Osteoblast (primary cell): ENCODE measurements at regions not wholly inside any gene's neighbourhood (a gene's known extent, or its start where the extent isn't known, plus 50 kb on each side); places are given as distances from the start of the nearest gene placed in this dataset.

Source experiments
- DNase-seq: peaks from one replicate; pipeline ENCODE4 v3.0.0; 2011; ENCODE audit warnings: low spot score, mixed read lengths; ENCODE audit not compliant: insufficient read length; ENCODE audit errors: missing footprints
- H2AFZ ChIP-seq: 2 replicates; pipeline ENCODE4 v1.6.0; 2011; ENCODE audit warnings: mild to moderate bottlenecking, low read length
- H3K27ac ChIP-seq: 2 replicates; pipeline ENCODE4 v1.5.1; 2011; ENCODE audit warnings: mild to moderate bottlenecking, low read depth, low read length, moderate library complexity
- H3K27me3 ChIP-seq: 2 replicates; pipeline ENCODE4 v1.6.0; 2012; ENCODE audit warnings: mild to moderate bottlenecking, control low read depth, inconsistent platforms, low read length, moderate library complexity; ENCODE audit not compliant: insufficient read depth
- H3K36me3 ChIP-seq: 2 replicates; pipeline ENCODE4 v1.5.1; 2011; ENCODE audit warnings: mild to moderate bottlenecking, low read length, control low read depth, moderate library complexity; ENCODE audit not compliant: insufficient read depth
- H3K4me1 ChIP-seq: 2 replicates; pipeline ENCODE4 v1.5.1; 2011; ENCODE audit warnings: mild to moderate bottlenecking, low read length, control low read depth, moderate library complexity; ENCODE audit not compliant: insufficient read depth
- H3K4me2 ChIP-seq: 2 replicates; pipeline ENCODE4 v1.6.0; 2011; ENCODE audit warnings: mild to moderate bottlenecking, low read length; ENCODE audit not compliant: insufficient read depth
- H3K4me3 ChIP-seq: fragments of 200-600 bp; sonication (generic); 3 replicates; pipeline ENCODE4 v1.5.1; 2012; ENCODE audit warnings: mild to moderate bottlenecking, low read length, inconsistent platforms; ENCODE audit not compliant: insufficient read depth
- H3K79me2 ChIP-seq: 2 replicates; pipeline ENCODE4 v1.6.0; 2012; ENCODE audit warnings: mild to moderate bottlenecking, low read length, control low read depth, inconsistent platforms; ENCODE audit not compliant: insufficient read depth
- H3K9me3 ChIP-seq: 2 replicates; pipeline ENCODE4 v1.5.1; 2011; ENCODE audit warnings: low read depth, low read length, control low read depth
- H4K20me1 ChIP-seq: 2 replicates; pipeline ENCODE4 v1.6.0; 2012; ENCODE audit warnings: mild to moderate bottlenecking, low read length, control low read depth; ENCODE audit not compliant: insufficient read depth
- CTCF ChIP-seq: IDR thresholded peaks from 2 replicates; pipeline ENCODE4 v1.5.1; 2011; ENCODE audit warnings: mild to moderate bottlenecking, low read depth, low read length, moderate library complexity; ENCODE audit errors: extremely low read depth

GRCh38 chr12:86719381-86719780 lies 463.2 kb upstream of the MGAT4C start:
- Histone ChIP-seq H3K4me2 (no peak overlapping the region), H3K4me3 (no peak overlapping the region), H3K79me2 (no peaks in the 10 kb centered on the region), H4K20me1 (no peaks in the 10 kb centered on the region), H3K27me3 (no peaks in the 10 kb centered on the region), H3K4me1 (peaks cover 2% of the 10 kb centered on the region), H3K9me3 (peaks cover 3% of the 10 kb centered on the region), H3K27ac (no peak overlapping the region), H2AFZ (no peak overlapping the region), H3K36me3 (no peaks in the 10 kb centered on the region)
- DNase-seq, result no peak
- no peak for TF ChIP-seq CTCF

- H4K20me1 ChIP-seq, result no peaks in the 10 kb centered on the region
- peak overlapping the region; percentile 89 for H3K27ac ChIP-seq
- no peak overlapping the region for H3K4me2 ChIP-seq
- H2AFZ ChIP-seq, result peak overlapping the region; percentile 56
- H3K4me3 ChIP-seq, result no peak overlapping the region
- H3K9me3 ChIP-seq, result peaks cover 2% of the 10 kb centered on the region
- H3K36me3 ChIP-seq, result no peaks in the 10 kb centered on the region
- peaks cover 14% of the 10 kb centered on the region for H3K4me1 ChIP-seq
- no peak for DNase-seq
- H3K27me3 ChIP-seq, result no peaks in the 10 kb centered on the region
- H3K79me2 ChIP-seq, result no peaks in the 10 kb centered on the region
- no peak for TF ChIP-seq CTCF
These were observed 456.9 kb upstream of the MGAT4C start for GRCh38 chr12:86713121-86713520.

- Histone ChIP-seq H3K4me1 (peaks cover 14% of the 10 kb centered on the region), H2AFZ (no peak overlapping the region), H4K20me1 (no peaks in the 10 kb centered on the region), H3K4me2 (peak overlapping the region; percentile 62), H3K36me3 (no peaks in the 10 kb centered on the region), H3K9me3 (peaks cover 2% of the 10 kb centered on the region), H3K79me2 (no peaks in the 10 kb centered on the region), H3K4me3 (no peak overlapping the region), H3K27ac (peak overlapping the region; percentile 89), H3K27me3 (no peaks in the 10 kb centered on the region)
- DNase-seq, result peak; percentile 59
- no peak for TF ChIP-seq CTCF
These were observed 456.2 kb upstream of the MGAT4C start for GRCh38 chr12:86712425-86712843.

GRCh38 chr12:86711731-86712130 lies 455.5 kb upstream of the MGAT4C start:
- H3K27ac ChIP-seq, result peak overlapping the region; percentile 89

More at GRCh38 chr12:86711731-86712130, 455.5 kb upstream of the MGAT4C start:
- Histone ChIP-seq H3K27me3 (no peaks in the 10 kb centered on the region), H3K79me2 (no peaks in the 10 kb centered on the region), H3K4me3 (no peak overlapping the region), H2AFZ (no peak overlapping the region), H3K4me1 (peaks cover 14% of the 10 kb centered on the region), H3K36me3 (no peaks in the 10 kb centered on the region), H3K9me3 (peaks cover 2% of the 10 kb centered on the region), H4K20me1 (no peaks in the 10 kb centered on the region), H3K4me2 (peak overlapping the region; percentile 62)
- DNase-seq, result no peak
- TF ChIP-seq CTCF, result no peak
